ENCODE measurements at regions not wholly inside any gene's neighbourhood (a gene's known extent, or its start where the extent isn't known, plus 50 kb on each side); places are given as distances from the start of the nearest gene placed in this dataset.

GRCh38 chr5:1736065-1736464, 63.6 kb downstream of the MRPL36 start:
- TF ChIP-seq SP1 (IDR thresholded peaks at IDR 0.05) (no peak), FOXK2 (IDR thresholded peaks at IDR 0.05) (no peak), FOXM1 (IDR thresholded peaks at IDR 0.05; ENCODE audit: borderline replicate concordance) (no peak), BHLHE40 (IDR thresholded peaks at IDR 0.05; ENCODE audit: borderline replicate concordance) (no peak), FOXA1 (IDR thresholded peaks at IDR 0.05) (no peak), SUZ12 (IDR thresholded peaks at IDR 0.05) (no peak), PKNOX1 (IDR thresholded peaks at IDR 0.05) (no peak), ZNF384 (IDR thresholded peaks at IDR 0.05) (no peak)
